Smooth muscle cell (in vitro differentiated cells): ENCODE measurements at regions not wholly inside any gene's neighbourhood (a gene's known extent, or its start where the extent isn't known, plus 50 kb on each side); places are given as distances from the start of the nearest gene placed in this dataset.
A peak's percentile ranks its signal among the peaks of the same experiment; 100 is the strongest.

Source experiments
- DNase-seq: peaks from one replicate; lab custom pipeline; 2025; ENCODE audit not compliant: unreplicated experiment; lab: John Stamatoyannopoulos, UW
- H2AFZ ChIP-seq: fragments of 200-600 bp; sonication (generic); 2 replicates; pipeline ENCODE4 v1.6.0; 2016; ENCODE audit warnings: antibody characterized with exemption, low read depth, mild to moderate bottlenecking
- H3F3A ChIP-seq: fragments of 200-600 bp; sonication (generic); 2 replicates; pipeline ENCODE4 v1.6.0; 2017; ENCODE audit warnings: antibody characterized with exemption, low read depth
- H3K27ac ChIP-seq: fragments of 200-600 bp; sonication (generic); 2 replicates; pipeline ENCODE4 v1.5.1; 2016; ENCODE audit warnings: low read depth, mild to moderate bottlenecking
- H3K27me3 ChIP-seq: fragments of 200-600 bp; sonication (generic); 2 replicates; pipeline ENCODE4 v1.6.1; 2016; ENCODE audit warnings: low read depth, mild to moderate bottlenecking
- H3K36me3 ChIP-seq: fragments of 200-600 bp; sonication (generic); 2 replicates; pipeline ENCODE4 v1.5.1; 2016; ENCODE audit warnings: low read depth
- H3K4me1 ChIP-seq: fragments of 200-600 bp; sonication (generic); 2 replicates; pipeline ENCODE4 v1.5.1; 2016; ENCODE audit warnings: low read depth
- H3K4me2 ChIP-seq: fragments of 200-600 bp; sonication (generic); 2 replicates; pipeline ENCODE4 v1.6.0; 2016; ENCODE audit warnings: mild to moderate bottlenecking
- H3K4me3 ChIP-seq: fragments of 200-600 bp; sonication (generic); 2 replicates; pipeline ENCODE4 v1.5.1; 2016; ENCODE audit warnings: mild to moderate bottlenecking
- H3K79me2 ChIP-seq: fragments of 200-600 bp; sonication (generic); 2 replicates; pipeline ENCODE4 v1.6.0; 2016; ENCODE audit warnings: low read depth, mild to moderate bottlenecking
- H3K9ac ChIP-seq: fragments of 200-600 bp; sonication (generic); 2 replicates; pipeline ENCODE4 v1.6.0; 2016; ENCODE audit warnings: low read depth
- H3K9me3 ChIP-seq: fragments of 200-600 bp; sonication (generic); replicated peaks from 2 replicates; pipeline ENCODE4 v1.5.1; 2016; ENCODE audit warnings: low read depth
- H4K20me1 ChIP-seq: fragments of 200-600 bp; sonication (generic); 2 replicates; pipeline ENCODE4 v1.6.0; 2016; ENCODE audit warnings: low read depth
- CTCF ChIP-seq: fragments of 200-600 bp; sonication (generic); IDR thresholded peaks from 2 replicates; pipeline ENCODE4 v1.5.1; 2017; ENCODE audit warnings: borderline replicate concordance, mild to moderate bottlenecking, antibody characterized with exemption; ENCODE audit not compliant: insufficient read depth, poor library complexity, severe bottlenecking
- WGBS: methylation state at CpG from one replicate; pipeline ENCODE4 v1.1.7; 2016; ENCODE audit warnings: low lambda C conversion rate; 5-methylcytosine and 5-hydroxymethylcytosine counted together

GRCh38 chr4:95601356-95601755 is 52.6 kb upstream of the UNC5C start:
- H3K27me3 ChIP-seq: no peaks in the 10 kb centered on the region
- no peak overlapping the region for H3K9ac ChIP-seq
- no peak overlapping the region for H3K4me2 ChIP-seq
- no peak overlapping the region for H3K4me3 ChIP-seq
- H3K4me1 ChIP-seq: no peaks in the 10 kb centered on the region
- H3K36me3 ChIP-seq: no peaks in the 10 kb centered on the region
- H2AFZ ChIP-seq: no peak overlapping the region
- DNase-seq: no peak
- no peak for TF ChIP-seq CTCF
- WGBS: 89% methylated on average over 4 of the region's 4 CpGs
- no peaks in the 10 kb centered on the region for H4K20me1 ChIP-seq
- H3K79me2 ChIP-seq: no peaks in the 10 kb centered on the region
- H3K9me3 ChIP-seq: no peaks in the 10 kb centered on the region
- no peak overlapping the region for H3K27ac ChIP-seq
- no peaks in the 10 kb centered on the region for H3F3A ChIP-seq

GRCh38 chr4:95599777-95600400 is 51.1 kb upstream of the UNC5C start:
- TF ChIP-seq CTCF: no peak
- no peaks in the 10 kb centered on the region for H3F3A ChIP-seq
- H3K36me3 ChIP-seq: no peaks in the 10 kb centered on the region
- no peak overlapping the region for H3K4me3 ChIP-seq
- no peak overlapping the region for H3K9ac ChIP-seq
- peak overlapping the region; percentile 67 for H3K4me2 ChIP-seq
- no peaks in the 10 kb centered on the region for H3K79me2 ChIP-seq
- no peak for DNase-seq
- 61% methylated on average over 7 of the region's 7 CpGs for WGBS
- no peaks in the 10 kb centered on the region for H3K27me3 ChIP-seq
- no peaks in the 10 kb centered on the region for H3K9me3 ChIP-seq
- H2AFZ ChIP-seq: peak overlapping the region; percentile 88
- no peaks in the 10 kb centered on the region for H4K20me1 ChIP-seq
- H3K27ac ChIP-seq: peak overlapping the region; percentile 30
- H3K4me1 ChIP-seq: no peaks in the 10 kb centered on the region
